Activated naive CD4-positive, alpha-beta T cell treated with Interleukin-2 at 50 U/mL for 16 hours (primary cell): ENCODE measurements at regions not wholly inside any gene's neighbourhood (a gene's known extent, or its start where the extent isn't known, plus 50 kb on each side); places are given as distances from the start of the nearest gene placed in this dataset.

Experiments
- DNase-seq: peaks from one replicate; pipeline ENCODE4 v3.0.0-alpha.2; 2020

GRCh38 chrX:76228499-76228898 is 55.6 kb downstream of the PBDC1 start:
- DNase-seq: no peak

- DNase-seq: no peak
Measured at GRCh38 chrX:76248901-76249300, 76.0 kb downstream of the PBDC1 start.

- DNase-seq: peak; percentile 28
Measured at GRCh38 chrX:76253432-76253831, 80.6 kb downstream of the PBDC1 start.

- DNase-seq: peak; percentile 27
Measured at GRCh38 chrX:76279007-76279406, 106.1 kb downstream of the PBDC1 start.
